OCI-LY7 (cell line): ENCODE measurements at regions not wholly inside any gene's neighbourhood (a gene's known extent, or its start where the extent isn't known, plus 50 kb on each side); places are given as distances from the start of the nearest gene placed in this dataset.

ENCODE experiments used
- EZH2phosphoT487 ChIP-seq: fragments of 200-600 bp; sonication (generic); IDR thresholded peaks from 2 replicates; pipeline ENCODE4 v1.6.1; 2018; ENCODE audit warnings: low read depth, borderline replicate concordance, mild to moderate bottlenecking, mixed run types, antibody characterized with exemption, low read length, moderate library complexity, mixed read lengths
- TF ChIP-seq, protein P1 (sequence below): fragments of 200-600 bp; sonication (generic); conservative IDR thresholded peaks from 2 replicates; pipeline ENCODE4 v1.5.1; 2014; ENCODE audit warnings: mild to moderate bottlenecking, antibody characterized with exemption, low read length, moderate library complexity, mixed read lengths

DNA sequence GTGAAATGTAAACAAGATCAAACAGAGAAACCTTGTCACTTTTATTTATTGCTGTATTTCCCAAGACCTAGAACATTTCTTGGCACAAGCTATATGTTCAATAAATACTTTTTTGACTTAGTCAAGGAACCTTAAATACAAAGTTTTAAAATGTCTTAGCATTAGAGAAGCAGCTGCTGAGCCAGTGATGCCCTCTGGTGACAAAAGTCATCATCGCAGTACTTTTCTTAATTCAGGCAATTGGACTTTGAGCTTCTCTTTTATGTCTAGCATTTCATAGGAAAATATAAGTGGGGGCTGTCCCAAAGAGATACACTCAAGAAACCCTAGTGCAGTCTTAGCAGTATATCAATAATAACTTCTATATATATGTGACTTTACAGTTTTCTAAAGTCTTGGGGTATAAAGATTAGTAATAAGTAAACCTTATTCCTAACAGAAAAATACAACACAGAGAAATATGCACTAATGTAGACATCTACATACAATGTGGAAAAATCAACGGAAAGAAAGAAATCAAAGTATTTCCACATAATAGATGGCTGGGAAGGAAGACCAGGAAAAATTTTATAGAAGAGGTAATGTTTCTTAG is 118.4 kb downstream of the DTHD1 start:
- TF ChIP-seq, protein P1, sequence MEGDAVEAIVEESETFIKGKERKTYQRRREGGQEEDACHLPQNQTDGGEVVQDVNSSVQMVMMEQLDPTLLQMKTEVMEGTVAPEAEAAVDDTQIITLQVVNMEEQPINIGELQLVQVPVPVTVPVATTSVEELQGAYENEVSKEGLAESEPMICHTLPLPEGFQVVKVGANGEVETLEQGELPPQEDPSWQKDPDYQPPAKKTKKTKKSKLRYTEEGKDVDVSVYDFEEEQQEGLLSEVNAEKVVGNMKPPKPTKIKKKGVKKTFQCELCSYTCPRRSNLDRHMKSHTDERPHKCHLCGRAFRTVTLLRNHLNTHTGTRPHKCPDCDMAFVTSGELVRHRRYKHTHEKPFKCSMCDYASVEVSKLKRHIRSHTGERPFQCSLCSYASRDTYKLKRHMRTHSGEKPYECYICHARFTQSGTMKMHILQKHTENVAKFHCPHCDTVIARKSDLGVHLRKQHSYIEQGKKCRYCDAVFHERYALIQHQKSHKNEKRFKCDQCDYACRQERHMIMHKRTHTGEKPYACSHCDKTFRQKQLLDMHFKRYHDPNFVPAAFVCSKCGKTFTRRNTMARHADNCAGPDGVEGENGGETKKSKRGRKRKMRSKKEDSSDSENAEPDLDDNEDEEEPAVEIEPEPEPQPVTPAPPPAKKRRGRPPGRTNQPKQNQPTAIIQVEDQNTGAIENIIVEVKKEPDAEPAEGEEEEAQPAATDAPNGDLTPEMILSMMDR, result peak; percentile 91
- TF ChIP-seq EZH2phosphoT487, result no peak
